ENCODE measurements at regions not wholly inside any gene's neighbourhood (a gene's known extent, or its start where the extent isn't known, plus 50 kb on each side); places are given as distances from the start of the nearest gene placed in this dataset.
"Not testable (repeated sequence)": the region's sequence is repeated elsewhere in the genome, so short reads cannot be mapped to it uniquely, and the experiment has no call there.

DNA sequence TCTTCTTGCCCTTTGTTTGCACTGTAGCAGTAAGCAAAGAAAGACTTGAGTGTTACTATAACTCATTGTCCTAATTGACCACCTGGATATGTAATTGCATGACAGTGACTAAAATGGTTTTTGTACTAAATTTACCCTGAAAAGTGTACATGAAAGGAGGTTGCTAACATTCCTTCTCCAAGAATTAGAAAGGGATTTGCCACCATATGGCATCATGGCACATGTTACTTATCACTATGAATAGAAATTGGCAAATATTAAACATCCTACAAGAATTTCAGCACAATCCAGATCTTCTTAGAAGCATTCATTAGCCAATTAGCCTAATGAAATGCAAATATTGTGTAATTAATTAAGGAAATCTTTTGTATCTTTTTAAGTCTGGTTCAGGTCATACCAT is 834.2 kb downstream of the STPG2 start:
- H3K4me3 Mint-ChIP-seq (ENCODE audit: unreplicated experiment), result no peak overlapping the region
- H3K27ac Mint-ChIP-seq (ENCODE audit: unreplicated experiment), result no peak overlapping the region
- TF ChIP-seq, protein P1, sequence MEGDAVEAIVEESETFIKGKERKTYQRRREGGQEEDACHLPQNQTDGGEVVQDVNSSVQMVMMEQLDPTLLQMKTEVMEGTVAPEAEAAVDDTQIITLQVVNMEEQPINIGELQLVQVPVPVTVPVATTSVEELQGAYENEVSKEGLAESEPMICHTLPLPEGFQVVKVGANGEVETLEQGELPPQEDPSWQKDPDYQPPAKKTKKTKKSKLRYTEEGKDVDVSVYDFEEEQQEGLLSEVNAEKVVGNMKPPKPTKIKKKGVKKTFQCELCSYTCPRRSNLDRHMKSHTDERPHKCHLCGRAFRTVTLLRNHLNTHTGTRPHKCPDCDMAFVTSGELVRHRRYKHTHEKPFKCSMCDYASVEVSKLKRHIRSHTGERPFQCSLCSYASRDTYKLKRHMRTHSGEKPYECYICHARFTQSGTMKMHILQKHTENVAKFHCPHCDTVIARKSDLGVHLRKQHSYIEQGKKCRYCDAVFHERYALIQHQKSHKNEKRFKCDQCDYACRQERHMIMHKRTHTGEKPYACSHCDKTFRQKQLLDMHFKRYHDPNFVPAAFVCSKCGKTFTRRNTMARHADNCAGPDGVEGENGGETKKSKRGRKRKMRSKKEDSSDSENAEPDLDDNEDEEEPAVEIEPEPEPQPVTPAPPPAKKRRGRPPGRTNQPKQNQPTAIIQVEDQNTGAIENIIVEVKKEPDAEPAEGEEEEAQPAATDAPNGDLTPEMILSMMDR (IDR thresholded peaks at IDR 0.05; ENCODE audit: partially characterized antibody, unreplicated experiment), result no peak
- no peak for DNase-seq
- H3K36me3 Mint-ChIP-seq (ENCODE audit: unreplicated experiment), result no peaks in the 10 kb centered on the region
- H3K27me3 Mint-ChIP-seq (ENCODE audit: unreplicated experiment), result no peaks in the 10 kb centered on the region
- H3K4me1 Mint-ChIP-seq (ENCODE audit: low read depth, unreplicated experiment), result no peaks in the 10 kb centered on the region
- H3K9me3 Mint-ChIP-seq (ENCODE audit: unreplicated experiment), result no peaks in the 10 kb centered on the region

DNA sequence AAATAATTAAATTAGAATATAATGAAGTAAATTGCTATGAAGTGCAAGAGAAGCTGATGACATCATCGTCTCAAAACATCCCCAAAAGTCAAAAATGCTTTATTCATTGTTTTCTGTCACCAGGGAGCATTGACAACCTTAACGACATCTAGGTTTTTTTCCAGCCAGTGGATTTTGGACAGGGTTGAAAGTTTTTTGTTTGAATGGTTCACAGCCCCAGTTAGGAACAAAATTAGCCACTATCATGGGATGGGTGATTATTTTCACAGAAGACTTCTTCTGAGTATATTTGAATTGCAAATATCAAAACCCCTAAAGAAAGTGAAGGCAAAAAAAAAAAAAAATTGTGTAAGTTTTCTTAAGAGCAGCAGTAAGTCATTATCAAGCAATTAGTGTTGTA is 826.1 kb downstream of the STPG2 start:
- no peaks in the 10 kb centered on the region for H3K4me1 Mint-ChIP-seq (ENCODE audit: low read depth, unreplicated experiment)
- DNase-seq, result no peak
- TF ChIP-seq, protein P1 (IDR thresholded peaks at IDR 0.05; ENCODE audit: partially characterized antibody, unreplicated experiment), result no peak
- no peak overlapping the region for H3K4me3 Mint-ChIP-seq (ENCODE audit: unreplicated experiment)
- no peaks in the 10 kb centered on the region for H3K9me3 Mint-ChIP-seq (ENCODE audit: unreplicated experiment)
- no peaks in the 10 kb centered on the region for H3K36me3 Mint-ChIP-seq (ENCODE audit: unreplicated experiment)
- no peaks in the 10 kb centered on the region for H3K27me3 Mint-ChIP-seq (ENCODE audit: unreplicated experiment)
- no peak overlapping the region for H3K27ac Mint-ChIP-seq (ENCODE audit: unreplicated experiment)

DNA sequence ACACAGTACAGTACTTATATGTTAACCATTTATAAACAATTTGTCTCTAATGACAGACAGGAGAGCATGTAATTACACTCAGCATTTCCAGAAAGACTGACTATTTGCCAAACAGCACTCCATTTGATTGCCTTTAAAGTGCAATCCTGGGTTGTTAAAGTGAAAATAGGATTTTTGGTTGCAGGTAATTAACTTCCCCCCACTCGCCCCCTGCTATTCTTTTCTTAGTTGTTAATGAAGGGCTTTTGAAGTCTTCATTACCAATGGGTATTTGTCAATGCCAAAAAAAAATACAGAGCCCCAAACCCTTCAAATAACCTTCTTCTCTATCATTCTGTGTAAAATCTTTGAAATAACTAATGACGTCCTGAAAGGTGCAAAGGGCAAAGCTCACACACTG is 825.6 kb downstream of the STPG2 start:
- H3K36me3 Mint-ChIP-seq (ENCODE audit: unreplicated experiment), result no peaks in the 10 kb centered on the region

DNA sequence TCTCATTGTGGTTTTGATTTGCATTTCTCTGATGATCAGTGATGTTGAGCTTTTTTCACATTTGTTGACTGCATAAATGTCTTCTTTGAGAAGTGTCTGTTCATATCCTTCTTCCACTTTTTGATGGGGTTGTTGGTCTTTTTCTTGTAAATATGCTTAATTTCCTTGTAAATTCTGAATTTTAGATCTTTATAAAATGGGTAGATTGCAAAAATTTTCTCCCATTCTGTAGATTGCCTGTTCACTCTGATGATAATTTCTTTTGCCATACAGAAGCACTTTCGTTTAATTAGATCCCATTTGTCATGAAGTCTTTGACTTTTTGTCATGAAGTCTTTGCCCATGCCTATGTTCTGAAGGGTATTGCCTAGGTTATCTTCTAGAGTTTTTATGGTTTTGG is 817.5 kb downstream of the STPG2 start:
- H3K4me1 Mint-ChIP-seq (ENCODE audit: low read depth, unreplicated experiment); H3K27me3 Mint-ChIP-seq (ENCODE audit: unreplicated experiment); H3K9me3 Mint-ChIP-seq (ENCODE audit: unreplicated experiment); H3K27ac Mint-ChIP-seq (ENCODE audit: unreplicated experiment); DNase-seq; H3K4me3 Mint-ChIP-seq (ENCODE audit: unreplicated experiment); H3K36me3 Mint-ChIP-seq (ENCODE audit: unreplicated experiment): not testable (repeated sequence)

More for the DNA sequence above, 825.6 kb downstream of the STPG2 start:
- no peak overlapping the region for H3K27ac Mint-ChIP-seq (ENCODE audit: unreplicated experiment)
- H3K27me3 Mint-ChIP-seq (ENCODE audit: unreplicated experiment), result no peaks in the 10 kb centered on the region
- no peak for DNase-seq
- no peaks in the 10 kb centered on the region for H3K4me1 Mint-ChIP-seq (ENCODE audit: low read depth, unreplicated experiment)
- H3K4me3 Mint-ChIP-seq (ENCODE audit: unreplicated experiment), result no peak overlapping the region
- TF ChIP-seq, protein P1 (IDR thresholded peaks at IDR 0.05; ENCODE audit: partially characterized antibody, unreplicated experiment), result no peak
- no peaks in the 10 kb centered on the region for H3K9me3 Mint-ChIP-seq (ENCODE audit: unreplicated experiment)

DNA sequence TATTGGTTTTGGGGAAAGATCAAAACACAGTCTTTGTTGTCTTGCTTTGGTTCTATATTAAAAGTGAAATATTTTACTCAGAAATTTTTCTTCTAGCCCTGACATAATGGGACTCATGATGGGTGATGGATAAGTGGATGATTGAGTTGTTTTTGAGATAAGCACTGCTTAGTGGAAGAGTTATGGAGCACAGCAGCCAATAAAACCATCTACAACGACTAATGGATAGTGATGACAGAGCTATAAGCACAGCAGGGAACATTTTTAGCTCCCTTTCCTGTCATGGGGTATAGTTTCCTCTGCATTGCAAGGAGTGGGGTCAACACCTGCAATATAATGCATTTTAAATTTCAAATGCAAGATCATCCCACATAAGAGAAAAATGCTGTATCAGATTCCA is 812.4 kb downstream of the STPG2 start:
- no peak overlapping the region for H3K27ac Mint-ChIP-seq (ENCODE audit: unreplicated experiment)
- H3K9me3 Mint-ChIP-seq (ENCODE audit: unreplicated experiment), result peaks cover 2% of the 10 kb centered on the region
- H3K27me3 Mint-ChIP-seq (ENCODE audit: unreplicated experiment), result peaks cover 2% of the 10 kb centered on the region
- DNase-seq, result no peak
- peaks cover 6% of the 10 kb centered on the region for H3K36me3 Mint-ChIP-seq (ENCODE audit: unreplicated experiment)
- H3K4me3 Mint-ChIP-seq (ENCODE audit: unreplicated experiment), result no peak overlapping the region
- TF ChIP-seq, protein P1 (IDR thresholded peaks at IDR 0.05; ENCODE audit: partially characterized antibody, unreplicated experiment), result no peak
- H3K4me1 Mint-ChIP-seq (ENCODE audit: low read depth, unreplicated experiment), result no peaks in the 10 kb centered on the region

DNA sequence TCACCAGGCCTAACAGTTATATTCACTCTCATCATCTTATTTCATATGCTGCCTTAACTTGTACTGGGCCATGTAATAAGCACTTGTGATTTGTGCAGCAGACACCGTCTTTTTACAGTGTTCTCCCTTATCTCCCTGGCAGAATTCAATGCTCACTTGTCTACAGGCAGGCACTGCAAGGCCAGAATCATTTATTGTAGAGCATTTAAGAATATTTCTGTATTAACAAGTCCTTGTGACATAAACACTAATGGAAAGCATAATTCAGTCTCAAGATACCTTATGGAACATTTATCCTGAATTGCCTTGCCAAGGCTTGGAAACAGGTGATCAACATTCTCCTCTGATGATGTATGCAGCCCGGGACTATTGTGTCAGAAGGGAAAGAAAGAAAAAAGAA is 808.9 kb downstream of the STPG2 start:
- peaks cover 1% of the 10 kb centered on the region for H3K27me3 Mint-ChIP-seq (ENCODE audit: unreplicated experiment)
- peaks cover 16% of the 10 kb centered on the region for H3K36me3 Mint-ChIP-seq (ENCODE audit: unreplicated experiment)
- no peak overlapping the region for H3K4me3 Mint-ChIP-seq (ENCODE audit: unreplicated experiment)
- DNase-seq, result no peak
- TF ChIP-seq, protein P1 (IDR thresholded peaks at IDR 0.05; ENCODE audit: partially characterized antibody, unreplicated experiment), result no peak
- H3K4me1 Mint-ChIP-seq (ENCODE audit: low read depth, unreplicated experiment), result no peaks in the 10 kb centered on the region
- H3K27ac Mint-ChIP-seq (ENCODE audit: unreplicated experiment), result no peak overlapping the region
- H3K9me3 Mint-ChIP-seq (ENCODE audit: unreplicated experiment), result no peaks in the 10 kb centered on the region

All from glutamatergic neuron (in vitro differentiated cells).